NCI-H1694 treated with DMSO at 0.1 percent for 48 hours (cell line): ENCODE measurements at regions not wholly inside any gene's neighbourhood (a gene's known extent, or its start where the extent isn't known, plus 50 kb on each side); places are given as distances from the start of the nearest gene placed in this dataset.
"Not testable (repeated sequence)": the region's sequence is repeated elsewhere in the genome, so short reads cannot be mapped to it uniquely, and the experiment has no call there.

Source experiments
- DNase-seq: peaks from one replicate; lab custom pipeline; 2025; lab: John Stamatoyannopoulos, UW

- no peak for DNase-seq
These were observed 152.8 kb downstream of the INHBB start for GRCh38 chr2:120498576-120499394.

DNA sequence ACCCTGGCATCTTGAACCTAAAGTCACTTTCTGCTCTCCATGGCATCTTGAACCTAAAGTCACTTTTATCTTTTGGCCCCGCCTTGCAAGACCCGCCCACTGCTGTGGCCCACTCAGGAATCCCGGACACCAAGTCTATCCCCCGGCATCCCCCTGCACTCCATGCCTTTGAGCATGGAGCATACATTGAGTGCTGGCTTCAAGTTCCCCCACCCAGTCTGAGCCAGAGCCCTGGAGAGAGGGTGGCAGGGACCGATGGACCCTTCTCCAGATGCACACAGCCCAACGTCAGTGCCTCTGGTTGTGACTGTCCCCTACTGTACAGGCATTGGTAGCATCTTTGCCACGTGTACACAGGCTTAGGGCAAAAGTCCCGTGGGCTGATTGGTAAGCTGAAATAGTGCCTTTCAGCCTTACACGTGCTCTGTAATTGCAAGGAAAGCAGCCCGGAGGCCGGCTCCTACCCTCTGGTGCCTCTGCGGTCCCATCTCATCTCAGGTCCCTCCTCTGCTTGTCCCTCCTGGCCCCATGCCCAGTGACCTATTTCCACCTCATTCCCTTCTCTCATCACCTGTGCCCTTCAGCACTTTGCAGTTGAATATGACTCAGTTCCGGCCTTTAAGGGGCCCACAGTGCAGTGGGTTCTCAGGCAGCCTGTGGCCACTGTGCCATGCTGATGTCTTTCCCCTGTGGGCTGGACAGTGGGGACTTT, 154.0 kb downstream of the INHBB start:
- DNase-seq: no peak

- DNase-seq: no peak
These were observed 155.7 kb downstream of the INHBB start for GRCh38 chr2:120501591-120501990.

DNA sequence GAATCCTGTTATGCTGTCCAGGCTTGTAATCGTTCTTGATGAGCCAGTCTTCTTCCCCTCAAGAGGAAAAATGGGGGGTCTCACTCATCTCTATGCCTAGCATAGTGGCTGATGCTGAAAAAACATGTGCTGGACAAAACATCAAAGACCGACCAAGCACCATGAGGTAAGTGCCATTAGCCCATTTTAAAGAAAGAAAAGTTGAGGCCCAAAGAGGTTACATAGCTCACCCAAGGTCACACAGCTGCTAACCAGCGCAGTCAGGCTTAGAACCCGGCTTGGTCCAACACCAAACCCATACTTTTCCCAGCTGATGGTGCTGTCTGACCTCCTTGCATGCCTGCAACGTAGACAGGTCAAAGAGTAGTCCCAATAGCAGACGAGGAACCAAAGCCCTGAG, 156.4 kb downstream of the INHBB start:
- no peak for DNase-seq

DNA sequence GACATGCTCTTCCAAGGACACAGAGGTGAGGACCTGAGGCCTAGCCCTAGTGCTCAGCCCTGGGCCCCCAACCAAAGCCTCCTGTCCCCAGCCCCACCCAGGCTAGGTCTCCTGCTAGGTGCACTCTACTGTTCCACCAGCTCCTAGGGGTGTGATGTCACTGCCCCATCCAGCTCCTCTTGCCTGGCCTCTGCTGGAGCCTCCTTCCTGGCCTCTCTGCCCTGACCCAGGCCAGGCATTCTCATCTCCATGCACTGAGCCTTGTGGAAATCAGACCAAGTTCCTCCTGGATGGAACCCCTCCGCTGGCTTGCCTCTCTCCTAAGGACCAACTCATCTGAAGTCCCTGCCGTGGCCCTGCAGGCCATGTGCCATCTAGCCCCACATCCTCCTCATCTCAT, 156.8 kb downstream of the INHBB start:
- DNase-seq: no peak

GRCh38 chr2:120503206-120503792, 157.4 kb downstream of the INHBB start:
- no peak for DNase-seq

- DNase-seq: no peak
These were observed 158.0 kb downstream of the INHBB start for GRCh38 chr2:120503793-120504571.

- DNase-seq: no peak
These were observed 159.2 kb downstream of the INHBB start for GRCh38 chr2:120504936-120505705.

DNA sequence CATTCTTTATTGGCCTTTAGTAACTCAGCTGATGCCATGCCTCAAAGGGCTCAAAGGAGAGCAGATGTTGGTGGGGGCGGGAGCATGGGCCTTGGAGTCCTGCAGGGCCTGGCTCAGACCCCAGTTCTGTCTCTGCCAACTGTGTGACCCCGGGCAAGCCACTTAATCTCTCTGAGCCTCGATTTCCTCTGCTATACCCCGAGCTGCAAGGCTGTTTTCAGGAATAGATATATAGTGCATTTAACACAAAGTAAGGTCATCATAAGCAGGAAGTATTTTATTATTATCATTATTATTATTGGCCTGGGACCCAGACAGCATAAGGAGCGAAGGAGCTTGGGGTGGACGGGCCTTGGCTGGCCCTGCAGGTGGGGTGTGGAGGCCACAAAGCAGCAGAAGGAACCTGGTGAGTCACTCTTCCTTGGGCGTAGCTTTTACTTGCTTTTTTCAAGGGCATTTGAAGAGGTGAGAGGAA, 162.7 kb downstream of the INHBB start:
- no peak for DNase-seq

DNA sequence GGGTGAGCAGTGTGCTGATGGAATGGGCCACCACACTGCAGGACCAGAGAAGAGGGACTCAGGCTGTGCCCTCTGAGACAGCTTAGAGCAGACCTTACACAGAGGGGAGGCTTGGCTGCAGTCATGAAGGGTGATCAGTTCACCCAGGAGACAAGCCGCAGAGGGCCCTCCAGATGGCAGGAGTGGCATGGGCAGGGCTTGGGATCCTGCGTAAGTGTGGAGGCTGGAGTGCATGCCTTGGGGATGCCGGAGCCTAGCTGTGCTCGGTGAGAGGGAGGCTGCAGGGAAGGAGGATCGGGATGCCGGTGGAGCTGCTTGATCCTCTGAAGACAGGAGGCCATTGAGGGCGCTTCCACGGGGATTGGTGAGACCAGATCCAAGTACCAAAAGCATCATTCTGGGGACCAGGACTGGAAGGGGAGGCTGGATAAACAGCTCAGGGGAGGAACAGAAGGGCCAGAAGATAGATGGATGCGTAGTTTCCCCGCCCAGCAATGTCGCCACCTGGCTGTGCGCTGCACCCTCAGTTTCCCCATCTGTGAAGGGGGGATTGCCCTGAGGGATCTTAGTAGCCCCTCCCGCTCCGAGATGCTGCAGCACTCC, 163.4 kb downstream of the INHBB start:
- DNase-seq: no peak

DNA sequence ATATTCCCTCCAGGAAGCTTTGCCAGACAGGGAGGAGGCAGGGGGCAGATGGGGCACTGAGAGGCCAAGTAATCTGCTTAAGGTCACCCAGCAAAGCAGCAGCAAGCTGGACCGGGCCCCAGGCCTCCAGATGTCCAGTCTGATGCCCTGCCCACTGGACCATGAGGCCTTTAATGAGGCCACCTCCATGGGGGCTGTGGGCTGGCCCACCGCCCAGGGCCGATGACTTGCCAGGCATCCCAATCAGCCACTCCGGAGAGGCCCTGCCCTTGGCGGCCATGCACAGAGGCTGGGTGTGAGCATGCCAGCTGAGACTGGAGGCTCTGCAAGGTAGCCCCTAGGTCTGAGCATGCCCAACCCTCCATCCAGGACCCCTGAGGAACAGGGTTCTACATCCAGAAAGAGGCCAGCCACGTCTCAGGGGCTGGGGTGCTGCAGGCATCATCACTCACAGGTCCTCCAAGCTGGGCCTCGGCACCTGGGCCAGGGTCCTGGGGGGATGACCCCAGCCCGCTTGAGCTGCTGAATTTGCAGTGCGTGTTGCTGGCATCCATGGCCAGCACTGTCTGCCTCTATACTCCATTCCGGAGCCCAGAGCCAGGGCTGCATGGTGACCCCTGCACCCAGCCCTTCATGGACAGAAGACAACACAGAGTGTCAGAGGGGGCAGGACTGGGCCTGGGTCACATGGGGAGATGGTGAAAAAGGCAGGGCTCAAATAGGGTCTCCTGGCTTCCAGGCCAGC, 164.2 kb downstream of the INHBB start:
- no peak for DNase-seq

- DNase-seq: no peak
These were observed 164.9 kb downstream of the INHBB start for GRCh38 chr2:120510751-120511395.

DNA sequence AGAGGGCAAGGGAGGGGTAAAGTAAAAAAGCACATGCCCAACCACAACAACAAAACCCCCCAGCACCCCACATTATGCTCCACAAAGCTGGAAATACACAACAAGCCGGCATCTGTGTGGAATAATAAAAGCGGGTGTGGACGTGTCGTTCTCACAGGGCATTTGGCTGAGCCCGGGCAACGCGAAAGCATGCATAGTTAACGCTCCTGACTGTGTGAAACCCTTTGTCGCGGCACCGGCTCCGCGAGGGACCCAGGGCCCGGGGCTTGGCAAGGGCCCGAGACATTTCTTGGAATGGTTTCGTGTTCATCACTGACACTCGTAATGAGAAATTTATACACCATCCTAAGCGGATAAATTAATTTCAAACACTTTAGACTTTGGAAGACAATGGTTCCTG, 165.6 kb downstream of the INHBB start:
- no peak for DNase-seq

DNA sequence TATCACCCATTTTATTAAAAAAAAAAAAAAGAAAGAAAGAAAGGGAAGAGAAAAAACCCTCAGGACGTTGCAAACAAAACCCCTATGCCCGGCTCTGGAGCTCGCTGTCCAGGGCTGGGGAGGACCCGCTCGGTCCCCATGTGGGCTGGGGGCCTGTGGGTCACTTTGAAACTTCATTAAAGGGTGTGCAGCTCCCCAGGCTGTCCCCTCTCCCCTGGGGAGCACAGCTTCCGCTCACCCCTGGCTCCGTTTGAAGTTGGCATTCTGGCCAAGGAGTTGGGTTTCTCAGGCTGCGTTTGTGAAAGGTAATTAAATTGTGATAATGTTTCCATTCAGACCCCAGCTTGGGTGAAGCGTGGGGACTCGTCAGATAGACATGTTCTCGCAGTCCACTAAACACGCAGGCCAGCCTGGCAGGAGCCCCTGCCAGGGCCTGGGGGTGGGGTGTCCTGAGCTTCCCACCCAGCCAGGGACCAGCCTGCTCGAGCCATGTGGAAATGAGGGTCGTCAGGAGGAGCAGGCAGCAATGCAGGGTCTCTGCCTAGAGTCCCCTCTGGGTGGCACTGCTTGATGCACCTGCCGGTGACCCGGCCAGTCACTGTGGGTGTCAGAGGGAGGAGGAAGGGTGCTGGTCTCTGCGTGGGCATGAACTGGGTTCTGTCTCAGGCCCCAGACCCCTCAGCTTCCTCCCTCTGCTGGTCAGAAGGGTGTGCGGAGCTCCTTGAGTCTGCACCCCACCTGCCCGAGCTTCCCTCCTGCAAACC, 166.2 kb downstream of the INHBB start:
- no peak for DNase-seq

GRCh38 chr2:120513776-120514357, 167.9 kb downstream of the INHBB start:
- no peak for DNase-seq

DNA sequence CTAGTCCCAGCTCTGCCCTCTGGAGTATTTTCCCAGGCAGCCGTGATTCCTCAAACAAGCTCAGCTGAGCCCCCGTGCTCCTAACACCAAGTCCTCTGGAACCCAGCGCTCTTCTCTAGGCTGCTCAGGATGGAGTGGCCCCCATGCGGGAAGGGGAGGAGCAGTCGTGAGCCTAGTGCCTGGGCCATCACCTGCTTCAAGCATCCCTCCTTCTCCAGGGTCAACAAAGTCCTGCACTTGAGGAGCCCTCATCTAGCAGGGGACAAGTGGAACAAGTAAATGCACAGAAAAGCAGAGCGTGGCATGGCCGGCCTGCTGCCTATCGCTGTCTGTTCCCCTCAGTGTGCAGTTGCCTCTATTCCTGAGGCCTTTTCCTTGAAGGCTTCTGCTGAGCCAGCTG, 168.6 kb downstream of the INHBB start:
- DNase-seq: no peak

GRCh38 chr2:120515066-120515758, 169.3 kb downstream of the INHBB start:
- not testable (repeated sequence) for DNase-seq
